ENCODE measurements at regions not wholly inside any gene's neighbourhood (a gene's known extent, or its start where the extent isn't known, plus 50 kb on each side); places are given as distances from the start of the nearest gene placed in this dataset.

- Histone ChIP-seq H3K4me1 (ENCODE audit: control insufficient read depth, extremely low read depth, insufficient read depth, low read length) (no peaks in the 10 kb centered on the region), H3K79me2 (ENCODE audit: control insufficient read depth, insufficient read depth, low read length) (no peaks in the 10 kb centered on the region), H3K27me3 (ENCODE audit: control insufficient read depth, extremely low read depth, insufficient read depth, low read length) (no peaks in the 10 kb centered on the region), H3K36me3 (ENCODE audit: control insufficient read depth in 2 of 2, extremely low read depth in 1 of 2, insufficient read depth in 2 of 2, low read length in 2 of 2) (no peaks in the 10 kb centered on the region), H3K9me1 (ENCODE audit: control insufficient read depth, extremely low read depth, insufficient read depth, low read length) (no peaks in the 10 kb centered on the region), H3K9ac (ENCODE audit: control insufficient read depth, extremely low read depth, insufficient read depth, low read length) (no peak overlapping the region), H3K9me3 (ENCODE audit: control insufficient read depth, low read depth, low read length) (no peaks in the 10 kb centered on the region), H3K4me2 (ENCODE audit: control insufficient read depth, extremely low read depth, insufficient read depth, low read depth, low read length) (no peak overlapping the region), H4K20me1 (ENCODE audit: control insufficient read depth, extremely low read depth, insufficient read depth, low read length) (no peaks in the 10 kb centered on the region), H3K4me3 (ENCODE audit: control insufficient read depth in 2 of 3, extremely low read depth in 1 of 3, insufficient read depth in 2 of 3, low read depth in 1 of 3, low read length in 3 of 3) (no peak overlapping the region), H2AFZ (ENCODE audit: control insufficient read depth, low read length) (no peak overlapping the region), H3K27ac (ENCODE audit: control insufficient read depth, insufficient read depth, low read length) (no peak overlapping the region)
- FAIRE-seq (no peak), DNase-seq (ENCODE audit: low read depth, low spot score) (no peak)
- dilution Hi-C loops (cut with MboI; ENCODE audit: extremely low pct_ligation_motif_present, low sequenced_read_pairs), result no loop called here
- TF ChIP-seq EZH2 (IDR thresholded peaks at IDR 0.05; ENCODE audit: low read length) (no peak), CTCF (optimal IDR thresholded peaks at IDR 0.05 in 1 of 3, IDR thresholded peaks at IDR 0.05 in 1 of 3, conservative IDR thresholded peaks at IDR 0.05 in 1 of 3; ENCODE audit: extremely low read depth in 1 of 3, insufficient read depth in 2 of 3, low read length in 3 of 3) (no peak)
Observed at GRCh38 chr17:51537996-51538550, 277.7 kb downstream of the UTP18 start.

GRCh38 chr17:51540151-51540550 lies 279.8 kb downstream of the UTP18 start:
- H3K9me3 ChIP-seq (ENCODE audit: control insufficient read depth, low read depth, low read length), result no peaks in the 10 kb centered on the region
- no peaks in the 10 kb centered on the region for H3K79me2 ChIP-seq (ENCODE audit: control insufficient read depth, insufficient read depth, low read length)
- no peaks in the 10 kb centered on the region for H3K36me3 ChIP-seq (ENCODE audit: control insufficient read depth in 2 of 2, extremely low read depth in 1 of 2, insufficient read depth in 2 of 2, low read length in 2 of 2)
- no peaks in the 10 kb centered on the region for H3K4me1 ChIP-seq (ENCODE audit: control insufficient read depth, extremely low read depth, insufficient read depth, low read length)
- H3K9ac ChIP-seq (ENCODE audit: control insufficient read depth, extremely low read depth, insufficient read depth, low read length), result no peak overlapping the region
- H4K20me1 ChIP-seq (ENCODE audit: control insufficient read depth, extremely low read depth, insufficient read depth, low read length), result no peaks in the 10 kb centered on the region
- H3K27me3 ChIP-seq (ENCODE audit: control insufficient read depth, extremely low read depth, insufficient read depth, low read length), result no peaks in the 10 kb centered on the region
- TF ChIP-seq CTCF (optimal IDR thresholded peaks at IDR 0.05 in 1 of 3, IDR thresholded peaks at IDR 0.05 in 1 of 3, conservative IDR thresholded peaks at IDR 0.05 in 1 of 3; ENCODE audit: extremely low read depth in 1 of 3, insufficient read depth in 2 of 3, low read length in 3 of 3) (no peak), EZH2 (IDR thresholded peaks at IDR 0.05; ENCODE audit: low read length) (no peak)
- H3K27ac ChIP-seq (ENCODE audit: control insufficient read depth, insufficient read depth, low read length), result no peak overlapping the region
- dilution Hi-C loops (cut with MboI; ENCODE audit: extremely low pct_ligation_motif_present, low sequenced_read_pairs), result no loop called here
- H3K9me1 ChIP-seq (ENCODE audit: control insufficient read depth, extremely low read depth, insufficient read depth, low read length), result no peaks in the 10 kb centered on the region
- H2AFZ ChIP-seq (ENCODE audit: control insufficient read depth, low read length), result no peak overlapping the region
- H3K4me2 ChIP-seq (ENCODE audit: control insufficient read depth, extremely low read depth, insufficient read depth, low read depth, low read length), result no peak overlapping the region
- no peak overlapping the region for H3K4me3 ChIP-seq (ENCODE audit: control insufficient read depth in 2 of 3, extremely low read depth in 1 of 3, insufficient read depth in 2 of 3, low read depth in 1 of 3, low read length in 3 of 3)
- DNase-seq (ENCODE audit: low read depth, low spot score), result no peak
- FAIRE-seq, result no peak
